Neural cell (in vitro differentiated cells): ENCODE measurements at regions not wholly inside any gene's neighbourhood (a gene's known extent, or its start where the extent isn't known, plus 50 kb on each side); places are given as distances from the start of the nearest gene placed in this dataset.

ENCODE experiments used
- H2AFZ ChIP-seq: fragments of 200-600, 300-800 bp; sonication (generic), shearing (Covaris generic); 2 replicates; pipeline ENCODE4 v1.6.0; 2014; ENCODE audit warnings: low read depth, mild to moderate bottlenecking, antibody characterized with exemption, low read length, moderate library complexity
- H3F3A ChIP-seq: fragments of 200-600 bp; shearing (Covaris generic); 2 replicates; pipeline ENCODE4 v1.6.1; 2016; ENCODE audit warnings: mild to moderate bottlenecking, moderate library complexity, mixed read lengths, antibody characterized with exemption, low read length; ENCODE audit not compliant: insufficient read depth, poor library complexity, severe bottlenecking
- H3K27ac ChIP-seq: fragments of 200-600, 300-800 bp; sonication (generic), shearing (Covaris generic); 2 replicates; pipeline ENCODE4 v1.5.1; 2014; ENCODE audit warnings: mild to moderate bottlenecking, low read length, moderate library complexity
- H3K27me3 ChIP-seq: fragments of 300-800, 200-600 bp; sonication (generic), shearing (Covaris generic); 2 replicates; pipeline ENCODE4 v1.6.0; 2014; ENCODE audit warnings: mild to moderate bottlenecking, low read depth, low read length, moderate library complexity; ENCODE audit not compliant: insufficient read depth
- H3K36me3 ChIP-seq: fragments of 300-800, 200-600 bp; sonication (generic), shearing (Covaris generic); 2 replicates; pipeline ENCODE4 v1.5.1; 2014; ENCODE audit warnings: mild to moderate bottlenecking, antibody characterized with exemption, low read length, moderate library complexity; ENCODE audit not compliant: insufficient read depth
- H3K4me2 ChIP-seq: fragments of 300-800, 200-600 bp; sonication (generic), shearing (Covaris generic); 2 replicates; pipeline ENCODE4 v1.6.0; 2014; ENCODE audit warnings: mild to moderate bottlenecking, low read length
- H3K4me3 ChIP-seq: fragments of 300-800, 200-600 bp; sonication (generic), shearing (Covaris generic); 2 replicates; pipeline ENCODE4 v1.5.1; 2014; ENCODE audit warnings: mild to moderate bottlenecking, low read length, moderate library complexity
- H3K79me2 ChIP-seq: fragments of 200-600 bp; shearing (Covaris generic); replicated peaks from 2 replicates; pipeline ENCODE4 v1.6.0; 2014; ENCODE audit warnings: mild to moderate bottlenecking, low read length, moderate library complexity; ENCODE audit not compliant: insufficient read depth
- H3K9ac ChIP-seq: fragments of 300-800, 200-600 bp; sonication (generic), shearing (Covaris generic); 2 replicates; pipeline ENCODE4 v1.6.1; 2016; ENCODE audit warnings: mild to moderate bottlenecking, low read length, mixed read lengths
- H3K9me2 ChIP-seq: fragments of 200-600 bp; shearing (Covaris generic); 2 replicates; pipeline ENCODE4 v1.6.1; 2016; ENCODE audit warnings: mild to moderate bottlenecking, low read length, mixed read lengths; ENCODE audit not compliant: insufficient read depth
- H3K9me3 ChIP-seq: fragments of 200-600, 300-800 bp; sonication (generic), shearing (Covaris generic); 2 replicates; pipeline ENCODE4 v1.6.1; 2016; ENCODE audit warnings: mild to moderate bottlenecking, mixed run types, low read length, moderate library complexity, mixed read lengths
- H4K20me1 ChIP-seq: fragments of 200-600 bp; shearing (Covaris generic); 2 replicates; pipeline ENCODE4 v1.6.1; 2016; ENCODE audit warnings: mild to moderate bottlenecking, mixed run types; ENCODE audit not compliant: insufficient read depth
- EP300 ChIP-seq: fragments of 450-650 bp; conservative IDR thresholded peaks from 2 replicates; pipeline ENCODE4 v1.6.1; 2014; ENCODE audit warnings: antibody characterized with exemption, mild to moderate bottlenecking, moderate library complexity; ENCODE audit not compliant: poor library complexity, severe bottlenecking
- EZH2 ChIP-seq: fragments of 200-600, 300-800 bp; shearing (Covaris generic), sonication (generic); IDR thresholded peaks from 2 replicates; pipeline ENCODE4 v1.6.1; 2014; ENCODE audit warnings: antibody characterized with exemption, low read length, borderline replicate concordance, mild to moderate bottlenecking; ENCODE audit not compliant: insufficient read depth, poor library complexity, severe bottlenecking
- MXI1 ChIP-seq: fragments of 450-650 bp; conservative IDR thresholded peaks from 2 replicates; pipeline ENCODE4 v1.6.1; 2014; ENCODE audit warnings: antibody characterized with exemption, mild to moderate bottlenecking; ENCODE audit not compliant: poor library complexity, severe bottlenecking
- POLR2AphosphoS5 ChIP-seq: IDR thresholded peaks from 2 replicates; pipeline ENCODE4 v1.6.1; 2012
- RAD21 ChIP-seq: fragments of 450-650 bp; conservative IDR thresholded peaks from 2 replicates; pipeline ENCODE4 v1.6.1; 2014; ENCODE audit warnings: antibody characterized with exemption, mild to moderate bottlenecking, moderate library complexity
- REST ChIP-seq: IDR thresholded peaks from 2 replicates; pipeline ENCODE4 v1.6.1; 2012; ENCODE audit warnings: borderline replicate concordance
- SMC3 ChIP-seq: fragments of 450-650 bp; conservative IDR thresholded peaks from 2 replicates; pipeline ENCODE4 v1.6.1; 2014; ENCODE audit warnings: antibody characterized with exemption, mild to moderate bottlenecking, moderate library complexity; ENCODE audit not compliant: poor library complexity
- TAF1 ChIP-seq: IDR thresholded peaks from 2 replicates; pipeline ENCODE4 v1.6.1; 2012; ENCODE audit warnings: low read depth
- TF ChIP-seq, protein P1 (sequence below): fragments of 450-650 bp; IDR thresholded peaks from 2 replicates; pipeline ENCODE4 v1.5.1; 2014; ENCODE audit warnings: antibody characterized with exemption, mild to moderate bottlenecking, moderate library complexity; ENCODE audit not compliant: poor library complexity, severe bottlenecking

DNA sequence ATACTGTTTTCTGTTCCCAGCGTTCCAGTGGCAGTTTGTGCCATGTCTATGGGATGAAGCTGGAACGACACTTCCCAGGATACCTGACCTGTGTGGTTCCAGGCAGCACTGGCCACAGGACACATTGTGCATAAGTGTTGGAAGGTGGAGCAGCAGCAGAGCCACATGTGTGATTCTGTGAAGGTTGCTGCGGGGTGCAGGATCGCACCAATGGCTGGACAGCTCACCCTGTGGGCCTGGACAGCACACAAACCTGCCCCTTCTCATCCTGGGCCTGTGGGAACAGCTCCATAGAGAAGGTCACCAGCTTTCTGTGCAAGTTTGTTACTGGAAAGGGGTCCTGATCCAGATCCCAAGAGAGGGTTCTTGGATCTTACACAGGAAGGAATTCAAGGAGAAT is 252.2 kb upstream of the RAB6C start:
- no peaks in the 10 kb centered on the region for H3K79me2 ChIP-seq
- H3K36me3 ChIP-seq: no peaks in the 10 kb centered on the region
- H3K4me2 ChIP-seq: no peak overlapping the region
- no peak overlapping the region for H3K4me3 ChIP-seq
- H3K27ac ChIP-seq: no peak overlapping the region
- H3K9ac ChIP-seq: no peak overlapping the region
- no peak overlapping the region for H2AFZ ChIP-seq
- TF ChIP-seq POLR2AphosphoS5 (no peak), REST (no peak), TAF1 (no peak), RAD21 (no peak), EP300 (no peak), EZH2 (no peak), SMC3 (no peak), MXI1 (no peak)
- TF ChIP-seq, protein P1, sequence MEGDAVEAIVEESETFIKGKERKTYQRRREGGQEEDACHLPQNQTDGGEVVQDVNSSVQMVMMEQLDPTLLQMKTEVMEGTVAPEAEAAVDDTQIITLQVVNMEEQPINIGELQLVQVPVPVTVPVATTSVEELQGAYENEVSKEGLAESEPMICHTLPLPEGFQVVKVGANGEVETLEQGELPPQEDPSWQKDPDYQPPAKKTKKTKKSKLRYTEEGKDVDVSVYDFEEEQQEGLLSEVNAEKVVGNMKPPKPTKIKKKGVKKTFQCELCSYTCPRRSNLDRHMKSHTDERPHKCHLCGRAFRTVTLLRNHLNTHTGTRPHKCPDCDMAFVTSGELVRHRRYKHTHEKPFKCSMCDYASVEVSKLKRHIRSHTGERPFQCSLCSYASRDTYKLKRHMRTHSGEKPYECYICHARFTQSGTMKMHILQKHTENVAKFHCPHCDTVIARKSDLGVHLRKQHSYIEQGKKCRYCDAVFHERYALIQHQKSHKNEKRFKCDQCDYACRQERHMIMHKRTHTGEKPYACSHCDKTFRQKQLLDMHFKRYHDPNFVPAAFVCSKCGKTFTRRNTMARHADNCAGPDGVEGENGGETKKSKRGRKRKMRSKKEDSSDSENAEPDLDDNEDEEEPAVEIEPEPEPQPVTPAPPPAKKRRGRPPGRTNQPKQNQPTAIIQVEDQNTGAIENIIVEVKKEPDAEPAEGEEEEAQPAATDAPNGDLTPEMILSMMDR: no peak
- no peaks in the 10 kb centered on the region for H3K9me2 ChIP-seq
- H3K27me3 ChIP-seq: no peaks in the 10 kb centered on the region
- no peaks in the 10 kb centered on the region for H3F3A ChIP-seq
- H4K20me1 ChIP-seq: no peaks in the 10 kb centered on the region
- no peaks in the 10 kb centered on the region for H3K9me3 ChIP-seq

DNA sequence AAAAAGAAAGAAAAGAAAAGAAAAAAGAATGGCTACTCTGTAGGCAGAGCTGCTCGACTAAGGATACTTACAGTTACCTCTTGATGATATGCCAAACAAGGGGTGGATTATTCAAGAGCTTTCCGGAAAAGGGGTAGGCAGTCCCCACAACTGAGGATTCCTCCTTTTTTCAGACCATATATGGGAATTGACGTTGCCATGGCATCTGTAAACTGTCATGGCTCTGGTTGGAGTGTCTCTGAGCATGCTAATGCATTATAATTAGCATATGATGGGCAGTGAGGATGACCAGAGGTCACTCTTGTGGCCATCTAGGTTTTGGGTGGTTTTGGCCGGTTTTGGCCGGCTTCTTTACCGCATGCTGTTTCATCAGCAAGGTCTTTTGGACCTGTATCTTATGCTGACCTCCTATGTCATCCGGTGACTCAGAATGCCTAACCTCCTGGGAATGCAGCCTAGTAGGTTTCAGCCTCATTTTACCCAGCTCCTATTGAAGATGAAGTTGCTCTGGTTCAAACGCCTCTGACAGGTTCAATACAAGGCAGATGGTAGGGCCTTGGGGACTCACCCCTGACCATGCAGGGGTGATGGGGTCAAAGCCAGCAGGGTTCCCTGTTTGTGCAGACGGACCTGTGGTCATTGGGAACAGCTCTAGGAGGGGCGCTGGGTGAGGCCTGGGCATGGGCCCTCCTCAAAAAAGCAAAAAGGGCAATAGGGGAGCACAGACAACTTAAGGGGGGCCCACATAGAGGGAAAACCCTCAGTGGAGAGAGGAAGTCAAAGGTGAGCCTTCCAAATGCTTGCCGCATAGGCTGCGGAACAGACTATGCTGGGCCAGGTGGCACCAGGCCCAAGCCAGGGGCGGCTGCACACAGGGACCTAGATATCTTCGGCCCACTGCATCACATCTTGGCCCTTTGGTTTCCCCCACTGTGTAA is 251.2 kb upstream of the RAB6C start:
- TF ChIP-seq EZH2 (no peak), SMC3 (no peak), TAF1 (no peak), EP300 (no peak), MXI1 (no peak), POLR2AphosphoS5 (no peak), RAD21 (no peak), REST (no peak)
- TF ChIP-seq, protein P1: no peak

More for the DNA sequence above, 251.2 kb upstream of the RAB6C start:
- Histone ChIP-seq H3K27ac (no peak overlapping the region), H3K79me2 (no peaks in the 10 kb centered on the region), H3K9me2 (no peaks in the 10 kb centered on the region), H3K36me3 (no peaks in the 10 kb centered on the region), H3K9me3 (no peaks in the 10 kb centered on the region), H4K20me1 (no peaks in the 10 kb centered on the region), H3K4me2 (no peak overlapping the region), H3K27me3 (no peaks in the 10 kb centered on the region), H3K4me3 (no peak overlapping the region), H3K9ac (no peak overlapping the region), H3F3A (no peaks in the 10 kb centered on the region), H2AFZ (no peak overlapping the region)
